ENCODE measurements at regions not wholly inside any gene's neighbourhood (a gene's known extent, or its start where the extent isn't known, plus 50 kb on each side); places are given as distances from the start of the nearest gene placed in this dataset.
"Not testable (repeated sequence)": the region's sequence is repeated elsewhere in the genome, so short reads cannot be mapped to it uniquely, and the experiment has no call there.

DNA sequence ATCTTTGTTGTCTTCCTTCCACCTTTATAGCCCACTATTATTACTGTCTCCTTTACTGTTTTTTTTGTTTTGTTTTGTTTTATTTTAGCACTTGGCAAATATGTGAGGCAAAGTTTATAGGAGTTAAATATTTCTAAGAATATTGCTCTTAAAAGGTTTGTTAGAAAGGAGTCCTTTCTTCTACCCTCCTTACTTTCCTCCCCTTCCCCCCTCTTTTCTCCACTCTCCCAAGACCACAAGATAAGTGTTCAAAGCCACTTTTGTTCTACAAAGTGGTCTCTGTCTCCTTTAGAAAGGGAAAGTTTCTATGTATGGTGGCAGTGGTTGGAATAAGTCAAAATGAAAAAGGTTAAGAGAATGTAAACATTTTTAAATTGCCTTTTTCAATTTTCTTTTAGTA is 130.7 kb upstream of the TSC22D2 start:
- Mint-ChIP-seq H3K27me3 (peaks cover 7 to 25% of the 10 kb centered on the region in 2 donors), H3K9me3 (no peaks in the 10 kb centered on the region), H3K36me3 (no peaks in the 10 kb centered on the region), H3K4me3 (no peak overlapping the region), H3K27ac (no peak overlapping the region), H3K4me1 (ENCODE audit: low read depth in 2 of 2) (no peaks in the 10 kb centered on the region)
- no peak for ATAC-seq
- no peak for DNase-seq (ENCODE audit: low spot score)

DNA sequence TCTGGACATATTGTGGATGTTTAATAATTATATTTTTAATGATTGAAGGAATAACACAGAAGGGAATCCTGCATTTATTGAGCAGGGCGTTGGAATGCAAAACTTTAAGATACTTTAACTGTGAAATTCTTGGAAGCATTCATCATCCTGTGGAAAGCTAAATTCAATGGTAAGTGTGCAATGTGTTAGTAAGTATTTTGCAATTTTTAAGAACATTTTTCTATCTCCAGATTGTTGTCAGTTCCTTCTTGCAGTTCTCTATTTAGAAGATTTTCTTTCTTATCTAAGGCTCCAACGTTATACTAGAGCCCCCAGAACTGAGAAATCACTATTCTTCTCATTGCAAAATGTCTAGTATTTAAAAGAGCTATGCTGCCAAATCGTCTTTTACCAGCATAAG is 132.2 kb upstream of the TSC22D2 start:
- Mint-ChIP-seq H3K27me3 (peaks cover 2 to 15% of the 10 kb centered on the region in 2 donors), H3K36me3 (no peaks in the 10 kb centered on the region), H3K4me3 (no peak overlapping the region), H3K27ac (no peak overlapping the region), H3K4me1 (ENCODE audit: low read depth in 2 of 2) (no peaks in the 10 kb centered on the region), H3K9me3 (no peaks in the 10 kb centered on the region)
- ATAC-seq (no peak), DNase-seq (ENCODE audit: low spot score) (no peak)

DNA sequence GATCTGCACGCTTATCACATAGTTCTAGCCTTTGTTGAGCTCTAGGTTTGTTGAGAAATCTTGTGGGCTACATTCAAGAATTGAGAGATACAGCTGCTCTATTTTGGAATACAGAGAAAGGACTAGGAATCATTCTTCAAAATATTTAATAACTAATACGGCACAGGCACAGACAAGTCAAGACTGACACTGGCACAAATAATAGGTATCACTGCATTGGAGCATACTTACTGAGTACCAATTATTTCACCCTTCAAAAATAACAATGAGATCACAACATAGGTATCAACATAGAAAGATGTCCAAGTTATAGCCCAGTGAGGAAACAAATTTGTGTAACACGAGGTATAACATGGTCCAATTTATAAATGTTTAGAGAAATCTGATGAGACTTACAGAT is 133.7 kb upstream of the TSC22D2 start:
- Mint-ChIP-seq H3K9me3 (no peaks in the 10 kb centered on the region), H3K4me3 (no peak overlapping the region), H3K4me1 (ENCODE audit: low read depth in 2 of 2) (no peaks in the 10 kb centered on the region), H3K27ac (no peak overlapping the region), H3K36me3 (no peaks in the 10 kb centered on the region), H3K27me3 (peaks cover 3 to 21% of the 10 kb centered on the region in 2 donors)
- ATAC-seq (no peak), DNase-seq (ENCODE audit: low spot score) (no peak)

DNA sequence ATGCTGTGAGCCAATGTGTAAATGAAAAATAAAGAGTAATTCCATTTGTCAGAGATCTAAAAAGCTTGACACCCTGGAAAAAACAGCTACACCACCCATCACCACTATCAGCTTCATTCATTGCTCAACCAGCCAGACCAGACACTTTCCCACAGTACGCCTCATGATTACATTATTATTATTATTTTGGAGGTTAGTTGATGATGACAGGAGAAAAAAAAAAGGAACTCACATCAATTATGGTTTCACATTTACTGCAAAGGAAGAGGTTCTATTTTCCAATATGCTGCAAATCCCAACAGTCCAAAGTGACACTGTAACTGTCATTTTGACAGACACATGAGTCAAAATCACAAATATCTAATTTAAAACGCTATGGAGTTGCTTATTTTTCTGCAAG is 134.7 kb upstream of the TSC22D2 start:
- Mint-ChIP-seq H3K4me1 (ENCODE audit: low read depth in 2 of 2) (no peaks in the 10 kb centered on the region), H3K27ac (no peak overlapping the region), H3K4me3 (no peak overlapping the region), H3K9me3 (no peaks in the 10 kb centered on the region), H3K27me3 (peaks cover 8 to 30% of the 10 kb centered on the region in 2 donors), H3K36me3 (no peaks in the 10 kb centered on the region)
- ATAC-seq (no peak), DNase-seq (ENCODE audit: low spot score) (no peak)

DNA sequence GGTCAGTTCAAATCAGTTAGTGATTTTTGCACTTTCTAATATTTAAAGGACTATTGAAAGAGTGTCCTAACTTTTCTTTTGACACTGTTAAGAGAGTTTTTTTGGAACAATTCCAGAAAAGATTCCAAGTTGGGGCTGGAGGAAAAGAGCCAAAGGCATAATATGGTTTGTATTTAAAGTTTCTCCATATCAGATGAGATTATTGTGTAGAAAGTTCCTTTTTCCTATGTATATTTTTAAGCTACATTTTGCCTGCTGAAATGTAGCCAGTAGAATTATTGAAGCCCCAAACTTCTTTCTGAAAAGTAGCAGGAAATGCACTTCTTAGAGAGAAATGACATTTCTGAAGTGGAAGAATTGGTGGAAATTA is 136.5 kb upstream of the TSC22D2 start:
- Mint-ChIP-seq H3K4me3 (no peak overlapping the region), H3K4me1 (ENCODE audit: low read depth in 2 of 2) (no peaks in the 10 kb centered on the region), H3K27me3 (peaks cover 8 to 30% of the 10 kb centered on the region in 2 donors), H3K27ac (no peak overlapping the region), H3K9me3 (no peaks in the 10 kb centered on the region), H3K36me3 (no peaks in the 10 kb centered on the region)
- DNase-seq (ENCODE audit: low spot score) (no peak), ATAC-seq (no peak)

DNA sequence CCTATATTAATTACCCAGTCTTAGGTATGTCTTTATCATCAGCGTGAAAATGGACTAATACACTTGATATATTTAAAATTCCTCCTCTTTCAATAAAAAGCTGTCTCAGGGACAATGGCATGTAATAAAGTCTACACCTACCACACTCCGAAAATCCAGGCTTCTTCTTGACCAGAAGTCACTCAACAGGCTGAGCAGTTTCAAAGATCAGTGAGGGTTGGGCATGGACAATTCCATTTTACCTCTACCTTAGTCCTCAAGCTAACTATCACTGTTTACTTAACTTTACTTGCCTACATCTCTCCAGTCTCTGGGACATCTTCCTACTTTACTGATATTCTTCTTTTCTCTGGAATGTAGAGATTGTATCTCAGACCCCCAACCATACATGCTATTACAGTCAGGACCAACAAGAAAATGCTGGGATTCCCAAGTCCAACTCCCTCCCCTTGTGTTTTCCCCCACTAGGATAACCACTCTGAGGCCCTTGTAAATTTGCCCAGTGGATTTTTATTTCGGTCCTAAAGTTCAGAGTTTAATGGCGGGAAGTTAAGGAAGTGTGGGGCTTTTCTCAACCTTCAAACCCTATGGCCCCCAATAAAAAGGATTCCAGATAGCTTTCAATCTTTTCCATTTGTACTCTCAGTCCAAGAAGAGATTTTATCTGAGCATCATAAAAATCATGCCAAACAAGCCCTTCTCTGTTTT is 137.1 kb upstream of the TSC22D2 start:
- H3K27ac Mint-ChIP-seq: no peak overlapping the region
- H3K36me3 Mint-ChIP-seq: no peaks in the 10 kb centered on the region
- H3K4me1 Mint-ChIP-seq (ENCODE audit: low read depth in 2 of 2): no peaks in the 10 kb centered on the region
- DNase-seq (ENCODE audit: low spot score): no peak
- no peaks in the 10 kb centered on the region for H3K9me3 Mint-ChIP-seq
- peaks cover 8 to 30% of the 10 kb centered on the region in 2 donors for H3K27me3 Mint-ChIP-seq
- no peak overlapping the region for H3K4me3 Mint-ChIP-seq
- ATAC-seq: no peak

DNA sequence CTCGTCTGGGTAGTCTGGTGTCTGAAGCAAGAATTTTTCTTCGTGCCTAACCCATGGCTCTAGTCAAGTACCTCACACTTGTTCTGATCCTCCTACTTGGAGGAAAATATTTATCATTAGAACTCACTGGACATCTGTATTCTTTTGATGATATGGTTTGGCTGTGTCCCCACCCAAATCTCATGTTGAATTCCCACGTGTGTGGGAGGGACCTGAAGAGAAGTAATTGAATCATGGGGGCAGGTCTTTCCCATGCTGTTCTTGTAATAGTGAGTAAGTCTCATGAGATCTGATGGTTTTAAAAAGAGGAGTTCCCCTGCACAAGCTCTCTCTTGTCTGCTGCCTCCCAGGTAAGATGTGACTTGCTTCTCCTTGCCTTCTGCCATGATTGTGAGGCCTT is 137.7 kb upstream of the TSC22D2 start:
- not testable (repeated sequence) for ATAC-seq; H3K4me3 Mint-ChIP-seq; H3K4me1 Mint-ChIP-seq (ENCODE audit: low read depth in 2 of 2); H3K36me3 Mint-ChIP-seq; H3K9me3 Mint-ChIP-seq; DNase-seq (ENCODE audit: low spot score); H3K27ac Mint-ChIP-seq
- H3K27me3 Mint-ChIP-seq: peaks cover 6 to 32% of the 10 kb centered on the region in 2 donors

DNA sequence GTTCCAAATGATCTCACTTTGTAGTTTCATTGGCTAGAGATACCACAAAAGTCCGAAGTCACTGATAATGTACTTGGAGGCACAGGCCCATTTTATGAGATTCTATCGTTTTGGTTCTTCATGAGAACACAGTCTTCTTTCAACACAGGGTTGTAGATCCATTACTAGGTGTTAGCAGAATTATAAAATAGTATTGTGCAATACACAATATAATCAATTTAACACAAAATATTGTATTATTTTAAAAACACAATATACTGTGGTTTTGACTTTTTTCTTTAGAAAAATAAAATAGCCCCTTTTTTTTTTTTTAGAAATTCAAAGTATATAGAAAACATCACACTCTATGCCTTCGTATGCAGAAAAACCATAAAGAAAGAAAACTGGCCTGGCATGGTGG is 138.6 kb upstream of the TSC22D2 start:
- H3K4me1 Mint-ChIP-seq (ENCODE audit: low read depth in 2 of 2): no peaks in the 10 kb centered on the region
- ATAC-seq: no peak
- peaks cover 6 to 39% of the 10 kb centered on the region in 2 donors for H3K27me3 Mint-ChIP-seq
- H3K9me3 Mint-ChIP-seq: no peaks in the 10 kb centered on the region
- H3K36me3 Mint-ChIP-seq: no peaks in the 10 kb centered on the region
- H3K27ac Mint-ChIP-seq: no peak overlapping the region
- H3K4me3 Mint-ChIP-seq: no peak overlapping the region
- no peak for DNase-seq (ENCODE audit: low spot score)

DNA sequence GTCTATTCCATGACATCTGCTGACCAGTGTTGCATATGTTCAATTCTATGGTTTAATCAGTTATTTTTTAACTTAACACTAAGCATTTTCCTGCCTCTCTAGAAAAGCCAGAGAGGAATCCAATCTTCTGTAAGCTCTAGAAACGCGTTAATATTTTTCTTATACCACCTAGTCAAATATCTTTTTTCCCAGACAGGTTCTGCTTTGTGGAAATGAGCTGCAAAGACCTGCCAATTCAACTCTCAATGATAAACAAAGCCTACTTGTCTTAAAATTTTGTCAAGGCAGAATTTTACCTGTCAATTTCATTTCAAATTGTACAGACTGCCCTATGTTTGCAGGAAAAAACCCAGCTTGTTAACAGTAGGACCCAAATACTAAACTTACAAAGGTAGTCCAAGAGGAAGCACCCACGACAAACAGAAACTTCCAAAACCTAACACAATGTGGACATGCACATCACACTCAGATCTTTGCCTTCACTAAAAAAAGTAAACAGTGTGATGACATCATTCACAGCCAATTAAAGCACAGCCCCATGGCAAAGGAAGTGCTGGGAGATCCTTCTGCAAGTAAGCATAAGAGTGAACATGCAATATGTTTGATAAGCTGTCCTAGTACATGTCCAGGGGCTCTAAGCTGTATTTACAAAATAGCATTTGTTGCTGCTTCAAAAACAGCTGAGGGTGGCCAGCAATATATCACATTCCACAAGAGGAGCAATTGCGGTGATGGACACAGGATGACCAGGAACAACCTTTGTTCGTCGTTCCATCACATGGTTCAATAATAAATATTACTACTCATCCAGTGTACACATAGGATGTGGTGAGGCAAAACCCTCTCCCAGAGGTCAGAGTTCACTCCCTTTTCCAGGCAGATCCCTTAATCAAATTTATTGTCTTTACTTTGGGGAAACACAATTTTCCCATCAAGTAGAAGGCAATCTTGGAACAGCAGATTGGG is 139.4 kb upstream of the TSC22D2 start:
- no peaks in the 10 kb centered on the region for H3K9me3 Mint-ChIP-seq
- H3K27me3 Mint-ChIP-seq: peaks cover 12 to 45% of the 10 kb centered on the region in 2 donors
- DNase-seq (ENCODE audit: low spot score) (no peak), ATAC-seq (no peak)
- H3K27ac Mint-ChIP-seq: no peak overlapping the region
- H3K36me3 Mint-ChIP-seq: no peaks in the 10 kb centered on the region
- H3K4me3 Mint-ChIP-seq: no peak overlapping the region
- no peaks in the 10 kb centered on the region for H3K4me1 Mint-ChIP-seq (ENCODE audit: low read depth in 2 of 2)

DNA sequence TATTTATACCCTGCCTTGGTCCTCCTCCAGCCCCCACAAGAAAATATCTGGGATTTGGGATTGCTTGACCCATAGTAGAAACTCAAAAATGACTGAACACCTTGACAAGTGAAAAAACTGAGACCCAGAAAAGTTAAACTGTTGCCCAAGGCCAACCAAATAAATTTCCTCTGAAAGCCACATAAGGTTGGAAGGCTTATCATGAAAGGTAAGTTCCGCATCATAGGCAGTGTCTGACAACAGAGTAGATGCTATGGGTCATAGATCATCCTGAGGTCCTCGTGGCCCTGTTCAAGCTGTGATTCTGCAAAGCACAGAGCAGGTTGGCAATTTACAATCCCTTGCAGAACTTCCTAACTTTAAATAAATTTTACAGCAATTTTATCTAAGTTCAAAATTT is 140.8 kb upstream of the TSC22D2 start:
- no peaks in the 10 kb centered on the region for H3K9me3 Mint-ChIP-seq
- DNase-seq (ENCODE audit: low spot score) (no peak), ATAC-seq (no peak)
- no peak overlapping the region for H3K27ac Mint-ChIP-seq
- H3K4me1 Mint-ChIP-seq (ENCODE audit: low read depth in 2 of 2): no peaks in the 10 kb centered on the region
- no peaks in the 10 kb centered on the region for H3K36me3 Mint-ChIP-seq
- no peak overlapping the region for H3K4me3 Mint-ChIP-seq
- peaks cover 12 to 37% of the 10 kb centered on the region in 2 donors for H3K27me3 Mint-ChIP-seq

DNA sequence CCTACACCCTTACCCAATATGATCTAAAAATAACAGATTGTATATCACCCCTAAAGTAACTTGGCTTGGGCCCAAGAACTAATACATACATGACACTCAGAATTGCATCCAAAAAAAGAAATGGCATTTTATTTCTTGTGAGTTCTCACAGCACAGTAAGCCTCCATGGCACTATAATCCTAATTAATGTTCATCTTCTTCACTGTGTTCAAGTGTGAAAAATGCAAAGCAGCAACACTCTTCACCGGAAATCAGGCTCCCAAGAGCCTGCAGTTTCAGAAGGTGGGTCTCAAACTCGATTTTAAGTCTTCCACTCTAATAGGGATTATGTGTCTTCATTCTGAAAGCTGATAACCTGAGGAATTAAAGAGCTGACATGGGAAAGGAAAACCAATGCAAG is 142.8 kb upstream of the TSC22D2 start:
- Mint-ChIP-seq H3K4me1 (ENCODE audit: low read depth in 2 of 2) (no peaks in the 10 kb centered on the region), H3K27ac (no peak overlapping the region), H3K4me3 (no peak overlapping the region), H3K27me3 (peaks cover 12 to 33% of the 10 kb centered on the region in 2 donors), H3K9me3 (no peaks in the 10 kb centered on the region), H3K36me3 (no peaks in the 10 kb centered on the region)
- DNase-seq (ENCODE audit: low spot score): no peak
- no peak for ATAC-seq

DNA sequence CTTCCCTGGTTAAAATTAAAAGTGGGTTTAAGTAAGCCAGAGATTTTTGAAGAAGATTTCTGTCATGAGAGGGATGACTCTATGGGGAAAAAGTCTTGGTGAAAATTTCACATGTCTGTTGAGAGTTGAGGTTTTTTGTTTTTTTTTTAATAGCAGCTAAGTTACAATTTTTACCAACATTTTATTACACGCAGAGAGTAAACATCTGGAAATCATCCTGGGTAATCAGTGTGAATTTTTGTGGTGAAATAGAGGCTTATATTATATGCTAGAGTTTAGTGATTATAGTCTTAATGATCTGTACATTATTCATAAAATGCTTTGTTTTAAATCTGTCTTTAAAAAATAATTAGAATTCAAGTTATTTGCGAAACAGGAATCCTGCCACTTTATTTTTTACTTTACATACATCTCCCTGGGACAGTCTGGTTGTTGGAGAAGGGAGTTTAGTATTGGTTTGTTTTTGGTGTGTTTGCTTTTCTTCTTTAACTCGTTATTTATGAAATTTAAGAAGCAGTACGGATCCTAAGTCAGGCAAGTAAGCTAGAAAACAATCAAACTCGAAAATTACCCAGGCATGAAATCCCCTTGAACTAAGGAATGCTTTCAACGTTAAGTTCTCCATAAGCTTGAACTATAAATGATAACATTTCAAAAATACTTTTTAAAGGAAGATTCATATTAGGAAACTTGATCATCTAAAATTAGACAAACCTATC is 143.4 kb upstream of the TSC22D2 start:
- H3K36me3 Mint-ChIP-seq: no peaks in the 10 kb centered on the region
- H3K27me3 Mint-ChIP-seq: peaks cover 12 to 36% of the 10 kb centered on the region in 2 donors
- H3K9me3 Mint-ChIP-seq: no peaks in the 10 kb centered on the region
- H3K4me1 Mint-ChIP-seq (ENCODE audit: low read depth in 2 of 2): no peaks in the 10 kb centered on the region
- no peak overlapping the region for H3K4me3 Mint-ChIP-seq
- DNase-seq (ENCODE audit: low spot score) (no peak), ATAC-seq (no peak)
- no peak overlapping the region for H3K27ac Mint-ChIP-seq

DNA sequence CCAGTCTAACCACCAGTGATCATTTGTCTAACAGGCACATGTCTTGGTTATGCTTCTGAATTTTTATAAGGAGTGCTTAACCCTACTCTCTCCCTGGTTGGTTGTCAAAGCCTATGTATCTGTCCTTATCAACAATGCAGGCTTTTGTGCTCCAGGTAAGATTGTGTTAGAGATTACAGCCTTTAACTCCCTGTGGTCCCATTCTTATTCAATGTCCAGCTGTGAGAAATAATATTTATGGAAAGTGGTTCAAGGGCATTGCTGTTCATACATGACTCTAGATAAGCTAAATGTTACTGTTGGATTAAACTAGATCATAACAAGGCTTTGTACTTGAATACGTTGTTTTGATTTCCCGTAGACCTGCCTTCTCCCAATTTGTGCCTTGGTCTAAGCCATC is 146.1 kb upstream of the TSC22D2 start:
- H3K4me1 Mint-ChIP-seq (ENCODE audit: low read depth in 2 of 2): peaks cover under 1% of the 10 kb centered on the region in 2 donors
- no peak overlapping the region for H3K27ac Mint-ChIP-seq
- no peak overlapping the region for H3K4me3 Mint-ChIP-seq
- H3K27me3 Mint-ChIP-seq: peaks cover 6 to 27% of the 10 kb centered on the region in 2 donors
- no peak for ATAC-seq
- H3K36me3 Mint-ChIP-seq: no peaks in the 10 kb centered on the region
- DNase-seq (ENCODE audit: low spot score): no peak
- no peaks in the 10 kb centered on the region for H3K9me3 Mint-ChIP-seq

DNA sequence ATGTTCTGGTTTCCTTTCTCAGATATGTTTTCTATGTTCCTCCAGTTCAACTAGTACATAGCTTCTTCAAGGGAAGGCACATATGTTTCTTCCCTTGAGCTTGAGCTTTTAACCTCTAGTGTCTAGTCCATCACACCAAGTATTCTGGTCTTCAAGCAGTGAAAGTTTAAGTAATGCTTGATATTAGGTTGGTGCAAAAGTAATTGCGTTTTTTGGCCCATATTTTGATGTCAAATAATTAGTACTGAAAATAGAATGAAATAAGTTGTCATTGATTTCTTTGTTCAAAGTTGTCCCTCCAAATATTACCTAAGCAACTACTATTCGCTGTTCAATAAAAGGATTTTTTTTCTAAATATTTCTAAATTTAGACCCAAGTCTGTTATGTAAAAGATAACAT is 146.7 kb upstream of the TSC22D2 start:
- H3K9me3 Mint-ChIP-seq: no peaks in the 10 kb centered on the region
- peaks cover 5 to 6% of the 10 kb centered on the region in 2 donors for H3K4me1 Mint-ChIP-seq (ENCODE audit: low read depth in 2 of 2)
- DNase-seq (ENCODE audit: low spot score) (no peak), ATAC-seq (no peak)
- no peak overlapping the region for H3K27ac Mint-ChIP-seq
- H3K4me3 Mint-ChIP-seq: no peak overlapping the region
- H3K27me3 Mint-ChIP-seq: peaks cover 9 to 33% of the 10 kb centered on the region in 2 donors
- peaks cover 4% of the 10 kb centered on the region for H3K36me3 Mint-ChIP-seq
